ENCODE measurements at regions not wholly inside any gene's neighbourhood (a gene's known extent, or its start where the extent isn't known, plus 50 kb on each side); places are given as distances from the start of the nearest gene placed in this dataset.

- Histone ChIP-seq H3K27me3 (ENCODE audit: control insufficient read depth in 4 of 4, insufficient read depth in 4 of 4, low read length in 3 of 4) (peaks cover 0 to 5% (median 2%) of the 10 kb centered on the region in 4 donors), H3K4me1 (ENCODE audit: control insufficient read depth in 4 of 4, insufficient read depth in 4 of 4, low read length in 3 of 4) (no peaks in the 10 kb centered on the region), H3K9ac (ENCODE audit: low read depth in 1 of 2, low read length in 2 of 2) (no peak overlapping the region), H3K9me3 (ENCODE audit: control insufficient read depth in 4 of 4, low read length in 3 of 4) (no peaks in the 10 kb centered on the region), H3K27ac (ENCODE audit: low read depth in 1 of 2, low read length in 2 of 2) (no peak overlapping the region), H3K36me3 (ENCODE audit: control insufficient read depth in 4 of 4, insufficient read depth in 3 of 4, low read depth in 1 of 4, low read length in 3 of 4) (no peaks in the 10 kb centered on the region), H3K4me3 (ENCODE audit: low read depth in 1 of 3, low read length in 3 of 3) (no peak overlapping the region)
- WGBS = 74% methylated on average over 2 of the region's 2 CpGs
- TF ChIP-seq ZBTB33 (IDR thresholded peaks at IDR 0.05) = no peak
- TF ChIP-seq CTCF (IDR thresholded peaks at IDR 0.05; ENCODE audit: low read depth, low read length, missing input control) = no peak
- no peak for TF ChIP-seq JUND (IDR thresholded peaks at IDR 0.05)
- TF ChIP-seq NR2F2 (IDR thresholded peaks at IDR 0.05) = no peak
- DNase-seq (ENCODE audit: low spot score) = no peak
Observed at GRCh38 chr16:49161191-49161590, 120.4 kb downstream of the CBLN1 start.

- DNase-seq (ENCODE audit: low spot score) = no peak
- 19% methylated on average over 2 of the region's 2 CpGs for WGBS
- no peak for TF ChIP-seq YY1 (IDR thresholded peaks at IDR 0.05)
- peak; percentile 99 for TF ChIP-seq REST (IDR thresholded peaks at IDR 0.05)
- Histone ChIP-seq H3K9me3 (ENCODE audit: control insufficient read depth in 4 of 4, low read length in 3 of 4) (no peaks in the 10 kb centered on the region), H3K4me3 (ENCODE audit: low read depth in 1 of 3, low read length in 3 of 3) (no peak overlapping the region), H3K27me3 (ENCODE audit: control insufficient read depth in 4 of 4, insufficient read depth in 4 of 4, low read length in 3 of 4) (peaks cover 0 to 2% (median 0%) of the 10 kb centered on the region in 4 donors), H3K4me1 (ENCODE audit: control insufficient read depth in 4 of 4, insufficient read depth in 4 of 4, low read length in 3 of 4) (no peaks in the 10 kb centered on the region), H3K27ac (ENCODE audit: low read depth in 1 of 2, low read length in 2 of 2) (no peak overlapping the region), H3K36me3 (ENCODE audit: control insufficient read depth in 4 of 4, insufficient read depth in 3 of 4, low read depth in 1 of 4, low read length in 3 of 4) (no peaks in the 10 kb centered on the region), H3K9ac (ENCODE audit: low read depth in 1 of 2, low read length in 2 of 2) (no peak overlapping the region)
Observed at GRCh38 chr16:49158029-49158642, 123.5 kb downstream of the CBLN1 start.

GRCh38 chr16:49150341-49150740, 131.3 kb downstream of the CBLN1 start:
- H3K36me3 ChIP-seq (ENCODE audit: control insufficient read depth in 4 of 4, insufficient read depth in 3 of 4, low read depth in 1 of 4, low read length in 3 of 4) = no peaks in the 10 kb centered on the region
- no peak overlapping the region for H3K9ac ChIP-seq (ENCODE audit: low read depth in 1 of 2, low read length in 2 of 2)
- H3K9me3 ChIP-seq (ENCODE audit: control insufficient read depth in 4 of 4, low read length in 3 of 4) = no peaks in the 10 kb centered on the region
- H3K27me3 ChIP-seq (ENCODE audit: control insufficient read depth in 4 of 4, insufficient read depth in 4 of 4, low read length in 3 of 4) = no peaks in the 10 kb centered on the region
- no peaks in the 10 kb centered on the region for H3K4me1 ChIP-seq (ENCODE audit: control insufficient read depth in 4 of 4, insufficient read depth in 4 of 4, low read length in 3 of 4)
- H3K4me3 ChIP-seq (ENCODE audit: low read depth in 1 of 3, low read length in 3 of 3) = no peak overlapping the region
- no peak for TF ChIP-seq RXRA (IDR thresholded peaks at IDR 0.05)
- no peak for TF ChIP-seq CTCF (IDR thresholded peaks at IDR 0.05; ENCODE audit: low read depth, low read length, missing input control)
- no peak for TF ChIP-seq FOXA1 (IDR thresholded peaks at IDR 0.05)
- TF ChIP-seq TAF1 (conservative IDR thresholded peaks at IDR 0.05) = no peak
- TF ChIP-seq FOXA2 (IDR thresholded peaks at IDR 0.05) = no peak
- no peak for TF ChIP-seq GABPA (IDR thresholded peaks at IDR 0.05 in 1 of 2, conservative IDR thresholded peaks at IDR 0.05 in 1 of 2)
- TF ChIP-seq YY1 (IDR thresholded peaks at IDR 0.05) = no peak
- DNase-seq (ENCODE audit: low spot score) = no peak
- no peak overlapping the region for H3K27ac ChIP-seq (ENCODE audit: low read depth in 1 of 2, low read length in 2 of 2)
- WGBS = 62% methylated on average over 2 of the region's 2 CpGs
